Gastrocnemius medialis (tissue), 4 donors: ENCODE measurements at regions not wholly inside any gene's neighbourhood (a gene's known extent, or its start where the extent isn't known, plus 50 kb on each side); places are given as distances from the start of the nearest gene placed in this dataset.
"Not testable (repeated sequence)": the region's sequence is repeated elsewhere in the genome, so short reads cannot be mapped to it uniquely, and the experiment has no call there.

Experiments used
- ATAC-seq, 2 donors: fragments of 150-250 bp; one replicate each; pipeline ENCODE4 v1.9.1; 2016
- DNase-seq, 2 donors: peaks; one replicate each; pipeline ENCODE4 v3.0.0-alpha.2; 2019
- H3K27ac ChIP-seq, 4 donors: fragments of 200-600 bp; sonication (generic); 1 replicate in 1 of 4; 2 replicates in 3 of 4; pipeline ENCODE4 v1.5.1; 2016 to 2018; ENCODE audit warnings: mild to moderate bottlenecking in 2 of 4, moderate library complexity in 1 of 4
- H3K27me3 ChIP-seq, 3 donors: fragments of 200-600 bp; sonication (generic) in 2 of 3; 1 replicate in 1 of 3; 2 replicates in 2 of 3; pipeline versions ENCODE4 v1.5.1 to v1.6.0; 2016 to 2019; ENCODE audit warnings: mild to moderate bottlenecking in 1 of 3, moderate library complexity in 1 of 3
- H3K36me3 ChIP-seq, 2 donors: fragments of 200-600 bp; sonication (generic) in 1 of 2; one replicate each; pipeline ENCODE4 v1.5.1; 2017 to 2018
- H3K4me1 ChIP-seq, 2 donors: fragments of 200-600 bp; sonication (generic) in 1 of 2; one replicate each; pipeline ENCODE4 v1.5.1; 2016 to 2017; ENCODE audit warnings: mild to moderate bottlenecking in 2 of 2
- H3K4me3 ChIP-seq, 4 donors: fragments of 200-600 bp; sonication (generic) in 3 of 4; 1 replicate in 1 of 4; 2 replicates in 3 of 4; pipeline ENCODE4 v1.5.1; 2016 to 2019; ENCODE audit warnings: mild to moderate bottlenecking in 2 of 4
- H3K9me3 ChIP-seq, 3 donors: fragments of 200-600 bp; sonication (generic) in 2 of 3; 1 replicate in 1 of 3; 2 replicates in 2 of 3; pipeline ENCODE4 v1.5.1; 2016 to 2019
- POLR2A ChIP-seq, 2 donors: fragments of 450-650 bp; IDR thresholded peaks; one replicate each; pipeline ENCODE4 v1.6.1; 2017; ENCODE audit warnings: antibody characterized with exemption in 2 of 2, mild to moderate bottlenecking in 2 of 2, moderate library complexity in 2 of 2
- in situ Hi-C, 4 donors: fragments of 200-750 bp; cut with MboI; loops; one replicate each; pipeline versions ENCODE4 v1.15.0 to v1.8.0; 2017; ENCODE audit warnings: low sequenced_read_pairs in 4 of 4
- intact Hi-C: fragments of 100-400 bp; cut with DNase I; formaldehyde crosslinking; loops from one replicate; pipeline ENCODE4 v1.15.1; 2023; ENCODE audit warnings: low total_unique reads
- TF ChIP-seq, protein P1 (sequence below), 5 experiments: fragments of 450-650 bp in 3 of 5; fragments of 200-600 bp in 2 of 5; sonication (generic) in 2 of 5; IDR thresholded peaks in 4 of 5; conservative IDR thresholded peaks in 1 of 5; 1 replicate in 4 of 5; 2 replicates in 1 of 5; pipeline ENCODE4 v1.5.1; 2016 to 2019; ENCODE audit warnings: antibody characterized with exemption in 5 of 5, mild to moderate bottlenecking in 3 of 5, moderate library complexity in 3 of 5

- Histone ChIP-seq H3K27ac (no peak overlapping the region), H3K36me3 (no peaks in the 10 kb centered on the region), H3K4me3 (no peak overlapping the region), H3K9me3 (peaks cover 0 to 4% (median 0%) of the 10 kb centered on the region in 3 donors), H3K4me1 (no peaks in the 10 kb centered on the region), H3K27me3 (no peaks in the 10 kb centered on the region)
- intact Hi-C loops, result no loop called here
- DNase-seq, result no peak
- ATAC-seq, result no peak
- no peak for TF ChIP-seq POLR2A (IDR thresholded peaks at IDR 0.05)
- TF ChIP-seq, protein P1, sequence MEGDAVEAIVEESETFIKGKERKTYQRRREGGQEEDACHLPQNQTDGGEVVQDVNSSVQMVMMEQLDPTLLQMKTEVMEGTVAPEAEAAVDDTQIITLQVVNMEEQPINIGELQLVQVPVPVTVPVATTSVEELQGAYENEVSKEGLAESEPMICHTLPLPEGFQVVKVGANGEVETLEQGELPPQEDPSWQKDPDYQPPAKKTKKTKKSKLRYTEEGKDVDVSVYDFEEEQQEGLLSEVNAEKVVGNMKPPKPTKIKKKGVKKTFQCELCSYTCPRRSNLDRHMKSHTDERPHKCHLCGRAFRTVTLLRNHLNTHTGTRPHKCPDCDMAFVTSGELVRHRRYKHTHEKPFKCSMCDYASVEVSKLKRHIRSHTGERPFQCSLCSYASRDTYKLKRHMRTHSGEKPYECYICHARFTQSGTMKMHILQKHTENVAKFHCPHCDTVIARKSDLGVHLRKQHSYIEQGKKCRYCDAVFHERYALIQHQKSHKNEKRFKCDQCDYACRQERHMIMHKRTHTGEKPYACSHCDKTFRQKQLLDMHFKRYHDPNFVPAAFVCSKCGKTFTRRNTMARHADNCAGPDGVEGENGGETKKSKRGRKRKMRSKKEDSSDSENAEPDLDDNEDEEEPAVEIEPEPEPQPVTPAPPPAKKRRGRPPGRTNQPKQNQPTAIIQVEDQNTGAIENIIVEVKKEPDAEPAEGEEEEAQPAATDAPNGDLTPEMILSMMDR (IDR thresholded peaks at IDR 0.05 in 4 of 5, conservative IDR thresholded peaks at IDR 0.05 in 1 of 5), result no peak
- in situ Hi-C loops, result no loop called here
Measured at GRCh38 chr5:145536133-145536532, 299.0 kb downstream of the PRELID2 start.

DNA sequence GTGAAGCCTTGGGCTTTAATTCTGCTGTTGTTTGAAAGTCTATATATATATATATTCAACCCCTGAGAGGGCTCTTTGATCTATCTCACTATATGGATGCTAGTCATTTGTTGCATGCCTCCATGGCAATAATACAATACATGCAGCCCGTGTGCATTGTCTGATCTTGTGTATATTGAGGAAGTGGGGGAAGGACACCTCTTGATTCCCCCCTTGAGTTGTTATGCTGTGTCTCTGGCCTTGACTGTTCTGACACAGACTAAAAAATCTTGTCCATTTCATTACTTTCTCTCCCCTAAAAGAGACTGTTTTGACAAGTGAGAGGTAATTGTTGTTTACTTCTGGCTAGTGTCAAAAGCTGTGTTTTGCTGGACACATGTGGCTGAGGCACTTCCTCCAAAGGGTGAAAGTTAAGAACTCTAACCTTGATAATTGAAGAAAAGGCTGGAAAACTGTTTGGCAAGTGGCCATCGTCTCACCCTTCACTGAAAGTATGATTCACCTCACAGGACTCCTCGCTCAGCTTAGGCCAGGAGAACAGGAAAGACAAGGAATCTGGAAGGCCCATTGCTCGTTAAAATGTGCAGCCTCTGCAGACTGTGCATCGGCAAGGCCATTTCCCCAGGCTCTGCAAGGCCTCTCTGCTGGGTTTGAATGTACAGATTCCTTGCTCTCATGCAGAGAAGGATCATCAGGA lies 304.0 kb downstream of the PRELID2 start:
- in situ Hi-C loops, result no loop called here
- no peak overlapping the region for H3K4me3 ChIP-seq
- no peaks in the 10 kb centered on the region for H3K4me1 ChIP-seq
- DNase-seq (no peak), ATAC-seq (no peak)
- H3K36me3 ChIP-seq, result no peaks in the 10 kb centered on the region
- H3K27me3 ChIP-seq, result no peaks in the 10 kb centered on the region
- no peak for TF ChIP-seq POLR2A (IDR thresholded peaks at IDR 0.05)
- H3K9me3 ChIP-seq, result no peaks in the 10 kb centered on the region
- H3K27ac ChIP-seq, result no peak overlapping the region
- intact Hi-C loops, result no loop called here

DNA sequence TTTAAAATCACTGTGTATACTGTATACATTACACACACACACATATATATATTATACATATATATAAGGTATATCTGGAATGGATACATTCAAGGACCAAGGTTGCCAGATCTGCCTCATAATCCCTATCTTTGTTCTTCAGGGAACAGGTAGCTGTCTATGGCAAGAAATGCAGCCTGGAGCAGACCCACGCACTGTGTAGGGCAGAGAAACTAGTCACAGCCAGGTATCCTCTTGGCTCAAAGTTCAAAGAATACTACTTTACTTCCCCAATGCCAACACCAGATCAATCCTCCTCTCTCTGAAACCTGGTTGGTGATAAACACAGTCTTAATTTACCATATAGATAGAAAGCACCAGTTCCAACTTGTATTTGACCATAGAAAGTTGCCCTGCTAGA lies 313.6 kb downstream of the PRELID2 start:
- intact Hi-C loops, result no loop called here
- Histone ChIP-seq H3K9me3 (no peaks in the 10 kb centered on the region), H3K4me1 (no peaks in the 10 kb centered on the region), H3K36me3 (no peaks in the 10 kb centered on the region), H3K27me3 (no peaks in the 10 kb centered on the region), H3K4me3 (no peak overlapping the region), H3K27ac (no peak overlapping the region)
- ATAC-seq (no peak), DNase-seq (no peak)
- TF ChIP-seq, protein P1 (IDR thresholded peaks at IDR 0.05 in 4 of 5, conservative IDR thresholded peaks at IDR 0.05 in 1 of 5), result no peak
- no peak for TF ChIP-seq POLR2A (IDR thresholded peaks at IDR 0.05)
- in situ Hi-C loops, result no loop called here

DNA sequence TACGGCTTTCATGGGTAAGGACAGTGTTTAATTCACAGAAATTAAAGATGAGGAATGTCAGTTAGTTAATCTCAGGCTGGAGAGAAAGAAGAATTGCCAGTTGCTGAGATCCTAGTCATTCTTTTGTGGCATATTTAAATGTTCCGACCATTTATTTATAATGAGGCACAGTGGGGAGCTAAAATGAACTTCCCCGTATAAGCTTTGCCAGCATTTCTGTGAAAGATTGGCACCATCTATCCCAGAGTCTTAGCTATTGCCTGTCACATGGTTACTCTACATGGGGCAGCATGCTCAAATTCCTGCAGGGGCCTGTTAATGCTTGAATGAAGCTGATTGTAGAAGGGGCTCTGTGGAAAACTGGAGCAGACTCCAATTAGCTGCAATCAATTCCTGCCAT lies 314.1 kb downstream of the PRELID2 start:
- Histone ChIP-seq H3K4me1 (no peaks in the 10 kb centered on the region), H3K27me3 (no peaks in the 10 kb centered on the region), H3K9me3 (no peaks in the 10 kb centered on the region), H3K36me3 (no peaks in the 10 kb centered on the region), H3K27ac (no peak overlapping the region), H3K4me3 (no peak overlapping the region)
- in situ Hi-C loops (no loop called here), intact Hi-C loops (no loop called here)
- ATAC-seq (no peak), DNase-seq (no peak)
- no peak for TF ChIP-seq POLR2A (IDR thresholded peaks at IDR 0.05)
- TF ChIP-seq, protein P1 (IDR thresholded peaks at IDR 0.05 in 4 of 5, conservative IDR thresholded peaks at IDR 0.05 in 1 of 5), result no peak

GRCh38 chr5:145520335-145520734 lies 314.8 kb downstream of the PRELID2 start:
- H3K4me3 ChIP-seq, result no peak overlapping the region
- in situ Hi-C loops (no loop called here), intact Hi-C loops (no loop called here)
- H3K4me1 ChIP-seq, result no peaks in the 10 kb centered on the region
- no peaks in the 10 kb centered on the region for H3K9me3 ChIP-seq
- H3K27ac ChIP-seq, result no peak overlapping the region
- ATAC-seq (no peak), DNase-seq (no peak)
- H3K36me3 ChIP-seq, result no peaks in the 10 kb centered on the region
- TF ChIP-seq POLR2A (IDR thresholded peaks at IDR 0.05), result no peak
- TF ChIP-seq, protein P1 (IDR thresholded peaks at IDR 0.05 in 4 of 5, conservative IDR thresholded peaks at IDR 0.05 in 1 of 5), result no peak
- no peaks in the 10 kb centered on the region for H3K27me3 ChIP-seq

DNA sequence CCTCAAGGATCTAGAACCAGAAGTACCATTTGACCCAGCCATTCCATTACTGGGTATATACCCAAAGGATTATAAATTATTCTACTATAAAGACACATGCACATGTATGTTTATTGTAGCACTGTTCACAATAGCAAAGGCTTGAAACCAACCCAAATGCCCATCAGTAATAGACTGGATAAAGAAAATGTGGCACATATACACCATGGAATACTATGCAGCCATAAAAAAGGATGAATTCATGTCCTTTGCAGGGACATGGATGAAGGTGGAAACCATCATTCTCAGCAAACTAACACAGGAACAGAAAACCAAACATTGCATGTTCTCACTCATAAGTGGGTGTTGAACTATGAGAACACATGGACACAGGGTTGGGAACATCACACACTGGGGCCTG lies 317.6 kb downstream of the PRELID2 start:
- in situ Hi-C loops, H3K4me3 ChIP-seq, intact Hi-C loops, H3K27ac ChIP-seq, H3K4me1 ChIP-seq, H3K27me3 ChIP-seq, ATAC-seq, H3K36me3 ChIP-seq, DNase-seq, H3K9me3 ChIP-seq: not testable (repeated sequence)
